Inflammatory macrophage treated with lipopolysaccharide for 1 hour (primary cell): ENCODE measurements at regions not wholly inside any gene's neighbourhood (a gene's known extent, or its start where the extent isn't known, plus 50 kb on each side); places are given as distances from the start of the nearest gene placed in this dataset.
A peak's percentile ranks its signal among the peaks of the same experiment; 100 is the strongest.
"Not testable (repeated sequence)": the region's sequence is repeated elsewhere in the genome, so short reads cannot be mapped to it uniquely, and the experiment has no call there.

Experiments
- DNase-seq, 2 donors: peaks; one replicate each; pipeline ENCODE4 v3.0.0-alpha.2; 2020 to 2022

- DNase-seq: peak; percentile 20 to 29
These were observed 79.1 kb upstream of the ALX4 start for GRCh38 chr11:44388828-44389657.

DNA sequence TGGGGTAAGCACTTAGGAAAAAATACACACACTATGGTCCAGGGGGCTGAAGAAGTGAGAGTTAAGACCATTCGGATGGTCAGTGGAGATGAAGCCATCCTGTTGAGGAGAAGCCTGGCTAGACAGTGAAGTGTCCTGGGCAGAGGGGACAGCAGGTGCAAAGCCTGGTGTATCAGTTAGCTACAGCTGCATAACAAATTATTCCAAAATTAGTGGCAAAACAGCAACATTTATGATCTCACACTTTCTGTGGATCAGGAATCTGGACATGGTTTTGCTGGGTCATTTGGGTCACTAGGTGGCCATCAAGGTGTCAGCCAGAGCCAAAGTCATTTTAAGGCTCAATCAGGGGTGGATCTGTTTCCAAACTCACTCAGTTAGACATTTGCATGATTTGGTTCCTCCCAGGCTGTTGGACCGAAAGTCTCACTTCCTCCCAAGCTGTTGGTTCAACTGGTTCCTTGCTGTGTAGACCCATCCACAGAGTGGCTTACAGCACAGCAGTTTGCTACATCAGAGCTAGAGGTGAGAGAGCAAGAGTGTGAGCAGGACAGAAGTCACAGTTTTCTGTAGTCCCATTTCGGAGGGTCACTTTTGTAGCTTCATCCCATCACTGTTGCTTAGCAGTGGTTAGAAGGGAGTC, 80.1 kb upstream of the ALX4 start:
- DNase-seq: no peak

DNA sequence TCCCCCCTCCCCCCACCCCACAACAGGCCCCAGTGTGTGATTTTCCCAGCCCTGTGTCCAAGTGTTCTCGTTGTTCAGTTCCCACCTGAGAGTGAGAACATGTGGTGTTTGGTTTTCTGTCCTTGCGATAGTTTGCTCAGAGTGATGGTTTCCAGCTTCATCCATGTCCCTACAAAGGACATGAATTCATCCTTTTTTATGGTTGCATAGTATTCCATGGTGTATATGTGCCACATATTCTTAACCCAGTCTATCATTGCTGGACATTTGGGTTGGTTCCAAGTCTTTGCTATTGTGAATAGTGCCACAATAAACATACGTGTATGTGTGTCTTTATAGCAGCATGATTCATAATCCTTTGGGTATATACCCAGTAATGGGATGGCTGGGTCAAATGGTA, 81.1 kb upstream of the ALX4 start:
- DNase-seq: not testable (repeated sequence)

GRCh38 chr11:44396746-44397145, 86.8 kb upstream of the ALX4 start:
- DNase-seq: not testable (repeated sequence)

DNA sequence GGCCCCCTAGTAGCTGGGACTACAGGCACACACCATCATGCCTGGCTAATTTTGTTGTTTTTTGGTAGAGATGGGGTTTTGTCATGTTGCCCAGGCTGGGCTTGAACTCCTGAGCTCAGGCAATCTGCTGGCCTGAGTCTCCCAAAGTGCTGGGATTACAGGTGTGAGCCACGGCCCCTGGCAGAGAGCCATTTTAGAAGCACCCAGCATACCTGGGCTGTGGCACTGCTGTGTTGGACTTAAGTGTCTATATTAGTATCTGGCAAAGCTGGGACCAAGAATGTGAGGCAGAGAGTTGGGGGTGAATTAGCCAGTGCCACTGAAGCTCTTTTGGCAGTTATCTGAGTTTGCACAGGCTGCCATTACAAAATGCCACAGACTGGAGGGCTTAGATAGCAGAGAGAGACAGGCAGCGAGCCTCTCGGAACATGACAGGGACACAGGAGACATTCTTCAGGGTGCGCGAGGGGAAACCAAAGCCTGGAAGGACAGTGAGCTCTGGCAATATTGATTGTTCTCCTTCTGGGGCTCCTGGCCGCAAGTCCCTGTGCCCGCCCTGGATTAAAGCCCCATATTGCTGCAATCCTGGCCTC, 87.7 kb upstream of the ALX4 start:
- DNase-seq: no peak

DNA sequence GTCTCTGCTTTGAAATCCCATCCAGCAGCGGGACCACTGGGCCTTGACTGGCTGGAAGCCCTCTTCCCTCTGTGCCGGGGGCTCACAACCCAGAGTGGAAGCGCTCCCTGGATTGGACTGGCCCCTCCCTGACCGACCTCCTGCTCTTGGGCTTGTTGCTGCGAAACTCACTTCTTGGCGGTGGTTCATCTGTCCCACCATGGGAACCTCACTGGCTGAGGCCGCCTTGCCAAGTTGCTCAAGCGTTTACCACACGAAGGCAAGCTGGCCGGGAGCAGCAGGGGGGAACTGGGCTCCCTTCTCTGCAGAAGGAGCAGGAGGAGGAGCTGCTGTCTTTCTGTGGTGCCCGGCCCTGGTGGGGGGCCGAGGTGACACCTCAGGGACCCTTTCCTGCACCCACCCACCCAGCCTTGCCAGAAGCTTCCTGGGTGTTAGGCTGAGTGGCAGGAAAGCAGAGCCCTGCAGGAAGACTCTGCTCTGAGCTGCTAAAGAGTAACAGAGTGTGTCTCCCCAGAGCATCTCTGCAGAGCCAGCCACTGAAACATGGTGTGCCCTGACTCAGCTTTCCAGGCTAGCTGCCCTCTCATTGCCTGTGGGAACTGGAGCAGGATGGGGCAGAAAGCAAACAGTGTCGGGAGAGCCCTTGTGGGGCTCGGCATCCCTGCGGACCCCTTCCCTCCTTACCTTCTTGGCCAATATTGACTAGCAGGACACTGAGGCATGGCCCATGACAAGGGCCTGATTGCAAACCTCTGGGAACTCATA, 88.5 kb upstream of the ALX4 start:
- DNase-seq: no peak

DNA sequence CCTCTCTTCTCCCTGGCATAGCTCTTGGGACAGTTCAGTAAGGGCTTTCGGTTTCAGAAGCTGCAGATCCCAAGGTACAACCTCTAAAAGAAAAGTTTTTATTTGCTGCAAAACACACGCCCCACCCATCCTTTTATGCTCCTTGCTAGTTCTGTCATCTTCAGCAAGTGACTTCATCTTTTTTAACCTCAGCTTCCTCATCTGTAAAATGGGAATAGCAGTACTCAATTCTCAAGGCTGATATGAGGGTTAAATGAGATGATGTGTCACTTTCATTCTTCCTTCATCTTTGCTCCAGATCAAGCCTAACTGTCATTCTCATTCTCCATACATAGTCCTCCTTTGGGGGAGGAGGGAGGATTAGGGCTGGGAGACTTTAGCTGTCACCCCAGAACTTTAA, 90.0 kb upstream of the ALX4 start:
- no peak for DNase-seq

DNA sequence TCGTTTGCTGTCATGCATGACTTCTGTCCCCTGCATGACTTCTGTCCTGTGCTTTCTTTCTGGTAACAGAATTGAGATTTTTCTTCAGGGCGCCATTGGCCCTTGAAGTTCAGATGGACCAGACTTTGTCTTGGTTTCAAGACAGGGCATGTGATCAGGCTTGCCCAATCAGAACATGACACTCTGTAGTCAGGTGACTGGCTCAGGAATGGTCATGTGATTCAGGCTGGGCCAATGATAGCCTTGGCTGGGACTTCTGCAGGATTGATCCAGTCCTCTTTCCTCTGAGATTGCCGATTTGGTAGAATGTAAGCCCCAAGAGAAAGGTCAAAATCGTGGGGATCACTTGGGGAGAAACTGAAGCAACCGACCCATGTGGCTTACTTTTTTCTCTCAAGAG, 90.5 kb upstream of the ALX4 start:
- no peak for DNase-seq

- DNase-seq: no peak
These were observed 92.6 kb upstream of the ALX4 start for GRCh38 chr11:44402466-44403075.

DNA sequence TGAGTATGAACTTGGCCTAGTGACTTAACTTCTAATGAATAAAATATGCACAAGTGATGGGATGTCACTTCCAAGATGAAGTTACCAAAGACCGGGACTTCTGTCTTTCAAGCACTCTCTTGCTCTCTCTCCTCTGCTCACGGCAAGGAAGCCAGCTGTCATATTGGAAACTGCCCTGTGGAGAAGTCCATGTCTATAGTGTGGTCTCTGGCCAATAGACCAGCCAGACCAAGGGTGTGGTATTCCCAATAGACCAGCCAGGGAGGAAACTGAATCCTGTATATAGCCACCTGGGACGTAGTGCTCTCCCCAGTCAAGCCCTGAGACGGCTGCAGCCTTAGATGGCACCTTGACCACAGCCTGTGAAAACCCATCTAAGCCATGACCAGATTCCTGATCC, 93.2 kb upstream of the ALX4 start:
- no peak for DNase-seq

GRCh38 chr11:44403587-44404273, 93.8 kb upstream of the ALX4 start:
- no peak for DNase-seq

GRCh38 chr11:44404301-44404700, 94.4 kb upstream of the ALX4 start:
- DNase-seq: no peak

DNA sequence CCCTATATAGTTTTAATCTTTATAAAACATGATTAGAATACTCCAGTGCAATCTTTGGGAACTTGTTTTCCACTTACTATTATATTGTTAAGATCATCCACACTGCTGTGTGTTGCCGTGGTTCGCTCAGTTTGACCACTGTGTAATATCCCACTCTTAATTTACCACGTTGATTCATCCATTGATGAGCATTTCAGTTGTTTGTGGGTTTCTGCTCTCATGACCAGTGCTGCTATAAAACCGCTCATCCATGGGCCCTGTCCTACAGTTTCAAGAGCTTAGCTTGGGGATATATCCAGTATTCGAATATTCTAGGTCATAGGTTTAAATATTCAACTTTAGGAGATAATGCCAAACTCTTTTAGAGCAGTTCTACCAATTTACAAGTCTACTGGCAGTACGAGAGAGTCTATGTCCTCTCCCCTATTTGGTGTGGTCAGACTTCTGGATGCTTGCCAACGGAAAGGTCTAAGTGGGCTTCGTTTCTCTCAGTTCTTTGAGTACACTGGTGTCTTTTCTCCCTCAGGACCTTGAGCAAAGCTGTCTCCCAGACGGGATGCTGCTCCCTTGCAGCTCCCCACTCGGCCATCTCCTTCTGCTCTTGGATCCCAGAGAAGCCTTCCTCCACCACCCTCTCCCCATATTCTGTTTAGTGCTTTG, 94.9 kb upstream of the ALX4 start:
- DNase-seq: no peak

DNA sequence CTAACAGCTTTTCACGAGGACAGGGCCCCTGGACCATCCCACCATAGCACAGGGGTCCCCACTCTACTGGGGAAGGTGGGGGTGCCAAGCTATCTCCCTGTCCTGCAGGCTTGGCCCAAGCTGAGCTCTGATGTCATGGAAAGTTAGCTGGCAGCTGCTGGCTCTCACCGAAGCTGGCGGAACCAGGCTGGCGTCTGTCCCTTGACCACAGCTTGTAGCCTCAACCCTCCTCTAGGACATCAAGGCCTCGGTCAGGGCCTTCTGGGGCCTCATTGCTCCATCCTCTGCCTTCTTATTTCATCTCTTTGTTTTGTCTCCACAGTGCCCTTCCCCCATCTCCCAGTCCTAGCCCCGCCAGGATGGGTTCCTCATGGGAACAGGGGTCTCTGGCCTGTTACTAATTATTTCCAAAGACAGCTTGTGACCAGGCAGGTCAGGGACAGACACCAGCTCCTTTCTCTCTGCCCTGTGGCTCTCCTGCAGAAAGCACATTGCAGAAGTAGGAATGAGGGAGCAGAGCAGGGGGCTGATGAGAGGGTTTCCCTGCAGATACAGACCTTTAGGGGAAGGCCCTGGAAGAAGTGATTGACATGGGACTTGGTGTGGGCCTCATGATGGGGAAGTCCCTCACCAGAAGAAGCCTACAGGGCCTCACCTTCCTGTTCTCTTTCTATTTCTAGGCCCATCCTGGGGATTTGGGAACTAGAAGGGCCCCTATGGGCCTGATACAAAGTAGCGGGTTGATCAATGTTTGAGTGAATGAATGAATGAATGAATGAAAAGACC, 97.5 kb upstream of the ALX4 start:
- peak in 1 of 2 donors; percentile 39 for DNase-seq

GRCh38 chr11:44408141-44408540, 98.2 kb upstream of the ALX4 start:
- no peak for DNase-seq

DNA sequence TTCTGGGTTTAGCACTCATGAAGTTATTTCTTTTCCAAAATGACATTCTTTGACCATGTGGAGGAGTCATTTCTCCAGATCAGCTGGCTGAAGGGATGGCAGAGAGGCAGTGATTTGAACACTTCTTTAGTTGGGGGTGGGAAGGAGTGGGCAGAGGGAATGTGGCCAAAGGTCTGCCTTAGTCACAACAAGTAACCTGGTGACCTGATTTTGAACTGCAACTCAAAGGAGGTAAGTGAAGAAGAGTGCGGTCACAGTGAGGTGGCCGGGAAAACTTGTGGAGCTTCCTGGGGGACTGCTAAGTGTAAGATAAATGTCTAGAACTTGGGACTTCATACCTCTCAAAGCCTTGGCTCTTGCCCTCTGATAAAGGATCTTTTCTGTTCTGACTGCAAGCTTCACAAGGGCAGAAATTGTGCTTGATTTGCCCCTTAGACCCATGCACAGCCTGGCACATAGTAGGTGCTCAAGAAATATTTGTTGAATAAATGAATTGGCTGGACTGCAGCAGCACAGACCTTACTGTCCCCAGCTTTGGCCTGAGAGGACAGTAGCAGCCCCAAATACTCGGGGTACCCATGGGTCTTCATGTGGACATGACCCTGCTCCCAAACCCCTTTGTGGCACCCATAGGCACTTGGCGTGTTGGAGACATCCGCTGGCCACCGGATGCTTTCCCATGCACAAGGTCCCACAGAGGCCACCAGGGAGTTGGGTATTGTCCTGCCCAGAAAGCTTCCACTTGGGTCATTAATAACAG, 99.0 kb upstream of the ALX4 start:
- no peak for DNase-seq

- DNase-seq: peak; percentile 36 to 66
These were observed 99.8 kb upstream of the ALX4 start for GRCh38 chr11:44409558-44410236.

- no peak for DNase-seq
These were observed 106.8 kb upstream of the ALX4 start for GRCh38 chr11:44416776-44417175.

DNA sequence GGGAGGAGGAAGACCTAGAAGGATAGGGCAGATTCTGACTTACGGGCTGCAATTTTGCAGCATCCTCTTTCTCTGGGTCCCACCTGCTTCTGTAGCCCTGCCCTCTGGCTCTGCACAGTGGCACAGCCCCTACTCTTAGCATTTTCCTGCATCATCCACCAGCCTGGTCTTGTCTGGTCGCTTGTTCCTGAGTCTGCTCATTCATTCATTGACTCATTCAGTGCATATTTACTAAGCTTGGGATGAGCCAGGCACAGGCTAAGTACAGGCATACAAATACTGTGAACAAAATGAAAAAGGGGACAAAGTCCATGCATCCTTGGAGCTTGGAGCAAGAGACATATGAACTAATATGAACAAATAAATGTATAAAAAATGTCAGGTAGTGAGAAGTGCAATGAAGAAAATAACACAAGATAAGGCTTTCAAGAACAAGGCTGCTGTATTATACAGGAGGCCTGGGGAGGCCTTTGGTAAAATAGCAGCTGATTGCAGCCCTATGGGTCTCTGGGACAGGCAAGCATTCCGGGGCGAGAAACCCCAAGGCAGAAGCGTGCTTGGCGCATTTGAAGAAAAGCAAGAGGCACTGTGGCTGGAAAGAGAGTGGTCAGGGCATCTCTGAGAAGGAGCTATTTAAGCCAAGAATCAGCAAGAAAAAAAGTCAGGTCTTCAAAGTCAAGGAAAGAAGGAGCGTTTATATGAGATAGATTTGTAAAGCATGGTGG, 108.0 kb upstream of the ALX4 start:
- DNase-seq: no peak
